WTC11 (cell line): ENCODE measurements at regions not wholly inside any gene's neighbourhood (a gene's known extent, or its start where the extent isn't known, plus 50 kb on each side); places are given as distances from the start of the nearest gene placed in this dataset.

Experiments
- ATAC-seq: fragments of 200-7000 bp; cut with Tn5 transposase; 2 replicates; pipeline ENCODE4 v1.10.0; 2021; ENCODE audit warnings: mild to moderate bottlenecking, moderate library complexity
- CTCF ChIA-PET: fragments of 300-600 bp; sonication (Branson Sonifier 250); formaldehyde crosslinking; loops from one replicate; lab custom pipeline; 2021; ENCODE audit warnings: antibody characterized with exemption; lab: Charles Lee
- POLR2A ChIA-PET: fragments of 350-600 bp; sonication (Branson Sonifier 250); formaldehyde crosslinking; loops from one replicate; lab custom pipeline; 2021; ENCODE audit warnings: antibody characterized with exemption; lab: Charles Lee
- DNase-seq: peaks from one replicate; pipeline ENCODE4 v3.0.0; 2021; ENCODE audit warnings: low spot score
- H3K27ac Mint-ChIP-seq: 2 replicates; pipeline ENCODE4 v1.8.0; 2021; ENCODE audit warnings: mixed read lengths
- H3K27me3 Mint-ChIP-seq: 2 replicates; pipeline ENCODE4 v1.8.0; 2021; ENCODE audit warnings: low read depth, mild to moderate bottlenecking, moderate library complexity, mixed read lengths
- H3K36me3 Mint-ChIP-seq: 2 replicates; pipeline ENCODE4 v1.8.0; 2021; ENCODE audit warnings: mixed read lengths
- H3K4me1 Mint-ChIP-seq: 2 replicates; pipeline ENCODE4 v1.8.0; 2022; ENCODE audit warnings: mixed read lengths
- H3K4me3 Mint-ChIP-seq: 2 replicates; pipeline ENCODE4 v1.8.0; 2021; ENCODE audit warnings: mild to moderate bottlenecking, moderate library complexity, mixed read lengths
- H3K9me3 Mint-ChIP-seq: 2 replicates; pipeline ENCODE4 v1.8.0; 2021; ENCODE audit warnings: mixed read lengths
- CREM ChIP-seq: sonication (generic); formaldehyde crosslinking; IDR thresholded peaks from 2 replicates; pipeline ENCODE4 v1.8.1; 2022; ENCODE audit warnings: mild to moderate bottlenecking, missing genetic modification reagents, moderate library complexity
- E2F4 ChIP-seq: sonication (generic); formaldehyde crosslinking; IDR thresholded peaks from 2 replicates; pipeline ENCODE4 v1.8.1; 2022; ENCODE audit warnings: low read depth, mild to moderate bottlenecking, moderate library complexity, missing genetic modification reagents, borderline replicate concordance
- FOXJ3 ChIP-seq: sonication (generic); formaldehyde crosslinking; IDR thresholded peaks from 2 replicates; pipeline ENCODE4 v1.9.0; 2021; ENCODE audit warnings: missing genetic modification reagents, mild to moderate bottlenecking, borderline replicate concordance
- FOXP1 ChIP-seq: sonication (generic); formaldehyde crosslinking; IDR thresholded peaks from 2 replicates; pipeline ENCODE4 v1.8.0; 2022; ENCODE audit warnings: missing genetic modification reagents, mild to moderate bottlenecking, moderate library complexity, borderline replicate concordance
- FOXP4 ChIP-seq: sonication (generic); formaldehyde crosslinking; IDR thresholded peaks from 2 replicates; pipeline ENCODE4 v1.8.0; 2022; ENCODE audit warnings: mild to moderate bottlenecking, missing genetic modification reagents
- GABPB1 ChIP-seq: sonication (generic); formaldehyde crosslinking; IDR thresholded peaks from 2 replicates; pipeline ENCODE4 v1.8.1; 2023; ENCODE audit warnings: mild to moderate bottlenecking, missing genetic modification reagents
- GTF2I ChIP-seq: fragments of 250-450 bp; sonication (Bioruptor Pico); conservative IDR thresholded peaks from 2 replicates; pipeline ENCODE4 v1.4.0; 2021; ENCODE audit warnings: mild to moderate bottlenecking
- HMGXB4 ChIP-seq: sonication (generic); formaldehyde crosslinking; IDR thresholded peaks from 2 replicates; pipeline ENCODE4 v1.8.1; 2023; ENCODE audit warnings: mild to moderate bottlenecking, moderate library complexity, missing genetic modification reagents
- MXD4 ChIP-seq: fragments of 250-450 bp; sonication (Bioruptor Pico); IDR thresholded peaks from 2 replicates; pipeline ENCODE4 v1.8.0; 2021; ENCODE audit warnings: mild to moderate bottlenecking, moderate library complexity, borderline replicate concordance
- NFYB ChIP-seq: sonication (generic); formaldehyde crosslinking; conservative IDR thresholded peaks from 2 replicates; pipeline ENCODE4 v1.8.0; 2022; ENCODE audit warnings: low read depth, missing genetic modification reagents
- PRRX2 ChIP-seq: fragments of 250-450 bp; sonication (Bioruptor Pico); IDR thresholded peaks from 2 replicates; pipeline ENCODE4 v1.8.0; 2021; ENCODE audit warnings: mild to moderate bottlenecking
- TCF7 ChIP-seq: sonication (generic); formaldehyde crosslinking; IDR thresholded peaks from 2 replicates; pipeline ENCODE4 v1.8.0; 2022; ENCODE audit warnings: mild to moderate bottlenecking, low read depth, missing genetic modification reagents, moderate library complexity
- TEAD1 ChIP-seq: sonication (generic); formaldehyde crosslinking; IDR thresholded peaks from 2 replicates; pipeline ENCODE4 v1.8.0; 2022; ENCODE audit warnings: mild to moderate bottlenecking, missing genetic modification reagents
- TP53 ChIP-seq: sonication (generic); formaldehyde crosslinking; IDR thresholded peaks from 2 replicates; pipeline ENCODE4 v1.8.1; 2023; ENCODE audit warnings: mild to moderate bottlenecking, missing genetic modification reagents
- ZNF281 ChIP-seq: sonication (generic); formaldehyde crosslinking; IDR thresholded peaks from 2 replicates; pipeline ENCODE4 v1.8.0; 2023; ENCODE audit warnings: mild to moderate bottlenecking, missing genetic modification reagents
- TF ChIP-seq, protein P1 (sequence below): sonication (generic); formaldehyde crosslinking; IDR thresholded peaks from 2 replicates; pipeline ENCODE4 v1.8.1; 2023; ENCODE audit warnings: mild to moderate bottlenecking, missing genetic modification reagents, moderate library complexity
- TF ChIP-seq, protein P2 (sequence below): sonication (generic); formaldehyde crosslinking; IDR thresholded peaks from 2 replicates; pipeline ENCODE4 v1.8.1; 2022; ENCODE audit warnings: mild to moderate bottlenecking, moderate library complexity, missing genetic modification reagents
- TF ChIP-seq, protein P3 (sequence below): fragments of 250-450 bp; sonication (Bioruptor Pico); IDR thresholded peaks from 2 replicates; pipeline ENCODE4 v1.9.0; 2021; ENCODE audit warnings: moderate library complexity, mild to moderate bottlenecking, inconsistent platforms, borderline replicate concordance

- no peak for TF ChIP-seq PRRX2 (CRISPR knock-in tag)
- TF ChIP-seq, protein P1, sequence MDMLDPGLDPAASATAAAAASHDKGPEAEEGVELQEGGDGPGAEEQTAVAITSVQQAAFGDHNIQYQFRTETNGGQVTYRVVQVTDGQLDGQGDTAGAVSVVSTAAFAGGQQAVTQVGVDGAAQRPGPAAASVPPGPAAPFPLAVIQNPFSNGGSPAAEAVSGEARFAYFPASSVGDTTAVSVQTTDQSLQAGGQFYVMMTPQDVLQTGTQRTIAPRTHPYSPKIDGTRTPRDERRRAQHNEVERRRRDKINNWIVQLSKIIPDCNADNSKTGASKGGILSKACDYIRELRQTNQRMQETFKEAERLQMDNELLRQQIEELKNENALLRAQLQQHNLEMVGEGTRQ (CRISPR knock-in tag) = no peak
- no peak for TF ChIP-seq E2F4 (CRISPR knock-in tag)
These were observed 232.8 kb upstream of the UMPS start (continued) for GRCh38 chr3:124497487-124497886.

GRCh38 chr3:124498891-124499290 lies 231.4 kb upstream of the UMPS start:
- DNase-seq = no peak
- H3K36me3 Mint-ChIP-seq = no peaks in the 10 kb centered on the region
- TF ChIP-seq FOXP4 (CRISPR knock-in tag) (no peak), TEAD1 (CRISPR knock-in tag) (no peak), GABPB1 (CRISPR knock-in tag) (no peak), NFYB (CRISPR knock-in tag) (no peak), TP53 (no peak), FOXP1 (no peak), TCF7 (CRISPR knock-in tag) (no peak), MXD4 (CRISPR knock-in tag) (no peak), PRRX2 (CRISPR knock-in tag) (no peak)
- TF ChIP-seq, protein P2, sequence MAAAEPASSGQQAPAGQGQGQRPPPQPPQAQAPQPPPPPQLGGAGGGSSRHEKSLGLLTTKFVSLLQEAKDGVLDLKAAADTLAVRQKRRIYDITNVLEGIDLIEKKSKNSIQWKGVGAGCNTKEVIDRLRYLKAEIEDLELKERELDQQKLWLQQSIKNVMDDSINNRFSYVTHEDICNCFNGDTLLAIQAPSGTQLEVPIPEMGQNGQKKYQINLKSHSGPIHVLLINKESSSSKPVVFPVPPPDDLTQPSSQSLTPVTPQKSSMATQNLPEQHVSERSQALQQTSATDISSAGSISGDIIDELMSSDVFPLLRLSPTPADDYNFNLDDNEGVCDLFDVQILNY (CRISPR knock-in tag) = no peak
- TF ChIP-seq, protein P3, sequence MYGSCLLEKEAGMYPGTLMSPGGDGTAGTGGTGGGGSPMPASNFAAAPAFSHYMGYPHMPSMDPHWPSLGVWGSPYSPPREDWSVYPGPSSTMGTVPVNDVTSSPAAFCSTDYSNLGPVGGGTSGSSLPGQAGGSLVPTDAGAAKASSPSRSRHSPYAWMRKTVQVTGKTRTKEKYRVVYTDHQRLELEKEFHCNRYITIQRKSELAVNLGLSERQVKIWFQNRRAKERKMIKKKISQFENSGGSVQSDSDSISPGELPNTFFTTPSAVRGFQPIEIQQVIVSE (CRISPR knock-in tag) = no peak
- TF ChIP-seq, all 79 proteins: peak for 0
- CTCF ChIA-PET = no interaction called here
- POLR2A ChIA-PET = no interaction called here
- H3K27me3 Mint-ChIP-seq = no peaks in the 10 kb centered on the region
- H3K9me3 Mint-ChIP-seq = no peaks in the 10 kb centered on the region
- H3K4me1 Mint-ChIP-seq = 0 out of 2 replicates have a peak, but pooled peaks cover 3% of the 10 kb centered on the region
- H3K4me3 Mint-ChIP-seq = no peak overlapping the region
- ATAC-seq = no peak
- no peak overlapping the region for H3K27ac Mint-ChIP-seq

DNA sequence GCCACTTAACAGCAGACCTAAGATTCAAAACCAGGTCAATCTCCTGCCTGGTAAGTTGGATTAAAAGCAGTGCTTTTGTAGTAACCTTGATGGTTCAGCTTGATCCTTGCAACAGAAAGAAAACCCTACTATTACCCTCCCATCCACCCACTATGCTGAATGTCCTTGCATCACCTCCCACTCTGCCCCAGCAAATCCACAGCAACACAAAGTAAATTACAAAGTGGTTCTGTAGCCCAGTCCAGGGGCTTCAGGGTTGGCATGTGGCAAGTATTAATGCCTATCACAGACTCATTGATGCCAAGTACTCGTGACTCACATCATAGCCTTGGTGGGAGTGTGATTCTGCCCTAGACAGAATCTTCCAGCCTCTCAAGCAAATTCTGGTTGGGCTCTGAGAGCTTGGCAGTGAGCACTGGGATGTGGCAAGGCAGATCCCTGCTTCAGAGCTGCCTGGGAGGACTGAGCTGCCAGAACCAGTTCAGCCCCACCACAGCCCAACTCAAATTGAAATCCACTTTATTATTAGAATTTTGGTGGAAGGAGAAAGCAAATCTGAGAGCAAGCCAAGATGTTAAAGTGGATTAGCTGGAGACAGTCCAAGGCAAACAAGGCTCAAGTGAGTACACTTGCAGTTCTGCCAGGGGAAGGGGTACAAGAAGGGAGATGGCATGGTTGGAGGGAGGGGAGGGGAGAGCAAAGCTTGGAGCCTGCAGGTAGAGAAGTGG lies 225.8 kb upstream of the UMPS start:
- CTCF ChIA-PET = interaction anchor here (0.9 kb wide), 1 partner anchor 18 kb away, joined by 3 read pairs; no protein-coding TSS in a partner anchor
- TF ChIP-seq GTF2I (CRISPR knock-in tag) = no peak
- TF ChIP-seq E2F4 (CRISPR knock-in tag) = no peak
- no peak for TF ChIP-seq HMGXB4
- no peak for TF ChIP-seq FOXP4 (CRISPR knock-in tag)
- no peak for TF ChIP-seq FOXJ3 (CRISPR knock-in tag)
- no peak for TF ChIP-seq CREM (CRISPR knock-in tag)
- TF ChIP-seq ZNF281 (CRISPR knock-in tag) = no peak

More for the DNA sequence above, 225.8 kb upstream of the UMPS start:
- H3K9me3 Mint-ChIP-seq = no peaks in the 10 kb centered on the region
- H3K27ac Mint-ChIP-seq = no peak overlapping the region
- H3K27me3 Mint-ChIP-seq = peaks cover 3% of the 10 kb centered on the region
- H3K36me3 Mint-ChIP-seq = no peaks in the 10 kb centered on the region
- no peak overlapping the region for H3K4me3 Mint-ChIP-seq
- POLR2A ChIA-PET = no interaction called here
- 0 out of 2 replicates have a peak, but pooled peaks cover 3% of the 10 kb centered on the region for H3K4me1 Mint-ChIP-seq
- ATAC-seq (no peak), DNase-seq (no peak)
